ENCODE measurements at regions not wholly inside any gene's neighbourhood (a gene's known extent, or its start where the extent isn't known, plus 50 kb on each side); places are given as distances from the start of the nearest gene placed in this dataset.

DNA sequence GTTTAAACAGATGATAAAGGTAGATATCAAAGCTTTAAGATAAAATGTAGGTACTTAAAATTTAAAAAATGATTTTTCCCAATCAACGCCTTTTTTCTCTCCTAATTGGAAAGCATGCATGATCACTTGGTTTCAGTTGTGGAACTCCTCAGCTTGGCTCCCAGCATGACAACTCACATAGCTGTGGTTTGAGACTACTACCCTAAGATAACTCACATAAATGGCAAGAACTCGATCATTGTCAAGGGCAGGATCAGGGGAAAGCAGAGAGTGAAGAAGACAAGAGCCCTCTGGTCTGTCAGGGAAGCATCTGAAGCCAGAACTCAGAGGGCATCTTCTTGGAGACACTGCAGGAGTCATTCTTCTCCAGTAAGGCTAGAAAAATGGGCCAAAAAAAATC lies 516.7 kb downstream of the NTRK3 start:
- Histone ChIP-seq H3K4me1 (ENCODE audit: control insufficient read depth, insufficient read depth, low read length) (no peaks in the 10 kb centered on the region), H3K4me3 (ENCODE audit: low read depth, low read length) (no peak overlapping the region), H3K36me3 (ENCODE audit: control insufficient read depth in 2 of 2, insufficient read depth in 1 of 2, low read length in 2 of 2) (no peaks in the 10 kb centered on the region), H3K27ac (ENCODE audit: extremely low read depth, low read depth, low read length) (no peak overlapping the region), H3K9me3 (ENCODE audit: control insufficient read depth, insufficient read depth, low read depth, low read length) (no peaks in the 10 kb centered on the region)
- CTCF ChIA-PET = interaction anchor here (0.6 kb wide), 1 partner anchor 433 kb away, joined by 5 read pairs; no protein-coding TSS in a partner anchor
- TF ChIP-seq ZNF707 (tag by site-specific recombination; IDR thresholded peaks at IDR 0.05) = no peak
- TF ChIP-seq, protein P1, sequence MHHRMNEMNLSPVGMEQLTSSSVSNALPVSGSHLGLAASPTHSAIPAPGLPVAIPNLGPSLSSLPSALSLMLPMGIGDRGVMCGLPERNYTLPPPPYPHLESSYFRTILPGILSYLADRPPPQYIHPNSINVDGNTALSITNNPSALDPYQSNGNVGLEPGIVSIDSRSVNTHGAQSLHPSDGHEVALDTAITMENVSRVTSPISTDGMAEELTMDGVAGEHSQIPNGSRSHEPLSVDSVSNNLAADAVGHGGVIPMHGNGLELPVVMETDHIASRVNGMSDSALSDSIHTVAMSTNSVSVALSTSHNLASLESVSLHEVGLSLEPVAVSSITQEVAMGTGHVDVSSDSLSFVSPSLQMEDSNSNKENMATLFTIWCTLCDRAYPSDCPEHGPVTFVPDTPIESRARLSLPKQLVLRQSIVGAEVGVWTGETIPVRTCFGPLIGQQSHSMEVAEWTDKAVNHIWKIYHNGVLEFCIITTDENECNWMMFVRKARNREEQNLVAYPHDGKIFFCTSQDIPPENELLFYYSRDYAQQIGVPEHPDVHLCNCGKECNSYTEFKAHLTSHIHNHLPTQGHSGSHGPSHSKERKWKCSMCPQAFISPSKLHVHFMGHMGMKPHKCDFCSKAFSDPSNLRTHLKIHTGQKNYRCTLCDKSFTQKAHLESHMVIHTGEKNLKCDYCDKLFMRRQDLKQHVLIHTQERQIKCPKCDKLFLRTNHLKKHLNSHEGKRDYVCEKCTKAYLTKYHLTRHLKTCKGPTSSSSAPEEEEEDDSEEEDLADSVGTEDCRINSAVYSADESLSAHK (tag by site-specific recombination; IDR thresholded peaks at IDR 0.05) = no peak
- TF ChIP-seq MZF1 (tag by site-specific recombination; IDR thresholded peaks at IDR 0.05; ENCODE audit: borderline replicate concordance) = no peak
- TF ChIP-seq, protein P2, sequence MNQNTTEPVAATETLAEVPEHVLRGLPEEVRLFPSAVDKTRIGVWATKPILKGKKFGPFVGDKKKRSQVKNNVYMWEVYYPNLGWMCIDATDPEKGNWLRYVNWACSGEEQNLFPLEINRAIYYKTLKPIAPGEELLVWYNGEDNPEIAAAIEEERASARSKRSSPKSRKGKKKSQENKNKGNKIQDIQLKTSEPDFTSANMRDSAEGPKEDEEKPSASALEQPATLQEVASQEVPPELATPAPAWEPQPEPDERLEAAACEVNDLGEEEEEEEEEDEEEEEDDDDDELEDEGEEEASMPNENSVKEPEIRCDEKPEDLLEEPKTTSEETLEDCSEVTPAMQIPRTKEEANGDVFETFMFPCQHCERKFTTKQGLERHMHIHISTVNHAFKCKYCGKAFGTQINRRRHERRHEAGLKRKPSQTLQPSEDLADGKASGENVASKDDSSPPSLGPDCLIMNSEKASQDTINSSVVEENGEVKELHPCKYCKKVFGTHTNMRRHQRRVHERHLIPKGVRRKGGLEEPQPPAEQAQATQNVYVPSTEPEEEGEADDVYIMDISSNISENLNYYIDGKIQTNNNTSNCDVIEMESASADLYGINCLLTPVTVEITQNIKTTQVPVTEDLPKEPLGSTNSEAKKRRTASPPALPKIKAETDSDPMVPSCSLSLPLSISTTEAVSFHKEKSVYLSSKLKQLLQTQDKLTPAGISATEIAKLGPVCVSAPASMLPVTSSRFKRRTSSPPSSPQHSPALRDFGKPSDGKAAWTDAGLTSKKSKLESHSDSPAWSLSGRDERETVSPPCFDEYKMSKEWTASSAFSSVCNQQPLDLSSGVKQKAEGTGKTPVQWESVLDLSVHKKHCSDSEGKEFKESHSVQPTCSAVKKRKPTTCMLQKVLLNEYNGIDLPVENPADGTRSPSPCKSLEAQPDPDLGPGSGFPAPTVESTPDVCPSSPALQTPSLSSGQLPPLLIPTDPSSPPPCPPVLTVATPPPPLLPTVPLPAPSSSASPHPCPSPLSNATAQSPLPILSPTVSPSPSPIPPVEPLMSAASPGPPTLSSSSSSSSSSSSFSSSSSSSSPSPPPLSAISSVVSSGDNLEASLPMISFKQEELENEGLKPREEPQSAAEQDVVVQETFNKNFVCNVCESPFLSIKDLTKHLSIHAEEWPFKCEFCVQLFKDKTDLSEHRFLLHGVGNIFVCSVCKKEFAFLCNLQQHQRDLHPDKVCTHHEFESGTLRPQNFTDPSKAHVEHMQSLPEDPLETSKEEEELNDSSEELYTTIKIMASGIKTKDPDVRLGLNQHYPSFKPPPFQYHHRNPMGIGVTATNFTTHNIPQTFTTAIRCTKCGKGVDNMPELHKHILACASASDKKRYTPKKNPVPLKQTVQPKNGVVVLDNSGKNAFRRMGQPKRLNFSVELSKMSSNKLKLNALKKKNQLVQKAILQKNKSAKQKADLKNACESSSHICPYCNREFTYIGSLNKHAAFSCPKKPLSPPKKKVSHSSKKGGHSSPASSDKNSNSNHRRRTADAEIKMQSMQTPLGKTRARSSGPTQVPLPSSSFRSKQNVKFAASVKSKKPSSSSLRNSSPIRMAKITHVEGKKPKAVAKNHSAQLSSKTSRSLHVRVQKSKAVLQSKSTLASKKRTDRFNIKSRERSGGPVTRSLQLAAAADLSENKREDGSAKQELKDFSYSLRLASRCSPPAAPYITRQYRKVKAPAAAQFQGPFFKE (tag by site-specific recombination; IDR thresholded peaks at IDR 0.05; ENCODE audit: borderline replicate concordance) = no peak
- TF ChIP-seq ZNF624 (tag by site-specific recombination; IDR thresholded peaks at IDR 0.05) = no peak
- TF ChIP-seq ZBTB21 (tag by site-specific recombination; IDR thresholded peaks at IDR 0.05) = no peak
- TF ChIP-seq BCL11A (tag by site-specific recombination; IDR thresholded peaks at IDR 0.05; ENCODE audit: low read depth) = no peak
- no peak for TF ChIP-seq ZFP69B (tag by site-specific recombination; IDR thresholded peaks at IDR 0.05)
- TF ChIP-seq KLF8 (tag by site-specific recombination; IDR thresholded peaks at IDR 0.05) = no peak
- TF ChIP-seq ZNF791 (tag by site-specific recombination; IDR thresholded peaks at IDR 0.05) = no peak
- TF ChIP-seq ZNF623 (tag by site-specific recombination; IDR thresholded peaks at IDR 0.05) = no peak
- TF ChIP-seq, protein P3, sequence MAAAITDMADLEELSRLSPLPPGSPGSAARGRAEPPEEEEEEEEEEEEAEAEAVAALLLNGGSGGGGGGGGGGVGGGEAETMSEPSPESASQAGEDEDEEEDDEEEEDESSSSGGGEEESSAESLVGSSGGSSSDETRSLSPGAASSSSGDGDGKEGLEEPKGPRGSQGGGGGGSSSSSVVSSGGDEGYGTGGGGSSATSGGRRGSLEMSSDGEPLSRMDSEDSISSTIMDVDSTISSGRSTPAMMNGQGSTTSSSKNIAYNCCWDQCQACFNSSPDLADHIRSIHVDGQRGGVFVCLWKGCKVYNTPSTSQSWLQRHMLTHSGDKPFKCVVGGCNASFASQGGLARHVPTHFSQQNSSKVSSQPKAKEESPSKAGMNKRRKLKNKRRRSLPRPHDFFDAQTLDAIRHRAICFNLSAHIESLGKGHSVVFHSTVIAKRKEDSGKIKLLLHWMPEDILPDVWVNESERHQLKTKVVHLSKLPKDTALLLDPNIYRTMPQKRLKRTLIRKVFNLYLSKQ (tag by site-specific recombination; IDR thresholded peaks at IDR 0.05; ENCODE audit: borderline replicate concordance) = no peak
- no peak for TF ChIP-seq ZNF211 (tag by site-specific recombination; IDR thresholded peaks at IDR 0.05; ENCODE audit: low read depth)
- TF ChIP-seq ZNF416 (tag by site-specific recombination; IDR thresholded peaks at IDR 0.05) = no peak
- TF ChIP-seq ZNF24 (tag by site-specific recombination; IDR thresholded peaks at IDR 0.05) = no peak
- POLR2A ChIA-PET = no interaction called here

DNA sequence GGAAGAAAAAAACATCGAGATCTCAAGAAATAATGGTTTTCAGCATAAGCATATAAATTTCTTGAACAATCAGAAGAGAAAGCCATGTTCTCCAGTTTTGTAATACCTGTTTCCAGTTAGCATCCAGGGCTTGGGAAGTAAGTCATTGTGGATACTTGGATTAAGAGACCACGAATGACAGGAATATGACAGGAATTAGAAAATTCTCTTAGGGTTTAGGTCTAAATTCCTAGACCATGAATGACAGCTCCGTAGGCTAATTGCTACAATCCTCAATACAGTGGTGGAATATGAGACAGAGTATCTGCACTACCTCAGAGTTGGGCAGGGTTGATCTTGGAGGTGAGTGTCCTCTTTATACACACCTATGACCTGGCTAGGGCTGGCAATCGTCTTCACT lies 517.5 kb downstream of the NTRK3 start:
- Histone ChIP-seq H3K9me3 (ENCODE audit: control insufficient read depth, insufficient read depth, low read depth, low read length) (no peaks in the 10 kb centered on the region), H3K4me3 (ENCODE audit: low read depth, low read length) (no peak overlapping the region), H3K4me1 (ENCODE audit: control insufficient read depth, insufficient read depth, low read length) (no peaks in the 10 kb centered on the region), H3K36me3 (ENCODE audit: control insufficient read depth in 2 of 2, insufficient read depth in 1 of 2, low read length in 2 of 2) (no peaks in the 10 kb centered on the region), H3K27ac (ENCODE audit: extremely low read depth, low read depth, low read length) (no peak overlapping the region)
- ChIA-PET POLR2A (no interaction called here), CTCF (no interaction called here)
- TF ChIP-seq, protein P4, sequence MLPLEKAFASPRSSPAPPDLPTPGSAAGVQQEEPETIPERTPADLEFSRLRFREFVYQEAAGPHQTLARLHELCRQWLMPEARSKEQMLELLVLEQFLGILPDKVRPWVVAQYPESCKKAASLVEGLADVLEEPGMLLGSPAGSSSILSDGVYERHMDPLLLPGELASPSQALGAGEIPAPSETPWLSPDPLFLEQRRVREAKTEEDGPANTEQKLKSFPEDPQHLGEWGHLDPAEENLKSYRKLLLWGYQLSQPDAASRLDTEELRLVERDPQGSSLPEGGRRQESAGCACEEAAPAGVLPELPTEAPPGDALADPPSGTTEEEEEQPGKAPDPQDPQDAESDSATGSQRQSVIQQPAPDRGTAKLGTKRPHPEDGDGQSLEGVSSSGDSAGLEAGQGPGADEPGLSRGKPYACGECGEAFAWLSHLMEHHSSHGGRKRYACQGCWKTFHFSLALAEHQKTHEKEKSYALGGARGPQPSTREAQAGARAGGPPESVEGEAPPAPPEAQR (tag by site-specific recombination; IDR thresholded peaks at IDR 0.05) = no peak
- no peak for TF ChIP-seq ZNF677 (tag by site-specific recombination; IDR thresholded peaks at IDR 0.05)
- no peak for TF ChIP-seq ZNF239 (tag by site-specific recombination; IDR thresholded peaks at IDR 0.05)
- TF ChIP-seq, protein P5, sequence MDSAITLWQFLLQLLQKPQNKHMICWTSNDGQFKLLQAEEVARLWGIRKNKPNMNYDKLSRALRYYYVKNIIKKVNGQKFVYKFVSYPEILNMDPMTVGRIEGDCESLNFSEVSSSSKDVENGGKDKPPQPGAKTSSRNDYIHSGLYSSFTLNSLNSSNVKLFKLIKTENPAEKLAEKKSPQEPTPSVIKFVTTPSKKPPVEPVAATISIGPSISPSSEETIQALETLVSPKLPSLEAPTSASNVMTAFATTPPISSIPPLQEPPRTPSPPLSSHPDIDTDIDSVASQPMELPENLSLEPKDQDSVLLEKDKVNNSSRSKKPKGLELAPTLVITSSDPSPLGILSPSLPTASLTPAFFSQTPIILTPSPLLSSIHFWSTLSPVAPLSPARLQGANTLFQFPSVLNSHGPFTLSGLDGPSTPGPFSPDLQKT (IDR thresholded peaks at IDR 0.05; ENCODE audit: borderline replicate concordance, low read depth, low read length) = no peak
- no peak for TF ChIP-seq ZNF76 (tag by site-specific recombination; IDR thresholded peaks at IDR 0.05; ENCODE audit: borderline replicate concordance, low read depth)
- TF ChIP-seq ZNF10 (tag by site-specific recombination; IDR thresholded peaks at IDR 0.05) = no peak
- no peak for TF ChIP-seq BCL11A (tag by site-specific recombination; IDR thresholded peaks at IDR 0.05; ENCODE audit: low read depth)
- TF ChIP-seq, protein P6, sequence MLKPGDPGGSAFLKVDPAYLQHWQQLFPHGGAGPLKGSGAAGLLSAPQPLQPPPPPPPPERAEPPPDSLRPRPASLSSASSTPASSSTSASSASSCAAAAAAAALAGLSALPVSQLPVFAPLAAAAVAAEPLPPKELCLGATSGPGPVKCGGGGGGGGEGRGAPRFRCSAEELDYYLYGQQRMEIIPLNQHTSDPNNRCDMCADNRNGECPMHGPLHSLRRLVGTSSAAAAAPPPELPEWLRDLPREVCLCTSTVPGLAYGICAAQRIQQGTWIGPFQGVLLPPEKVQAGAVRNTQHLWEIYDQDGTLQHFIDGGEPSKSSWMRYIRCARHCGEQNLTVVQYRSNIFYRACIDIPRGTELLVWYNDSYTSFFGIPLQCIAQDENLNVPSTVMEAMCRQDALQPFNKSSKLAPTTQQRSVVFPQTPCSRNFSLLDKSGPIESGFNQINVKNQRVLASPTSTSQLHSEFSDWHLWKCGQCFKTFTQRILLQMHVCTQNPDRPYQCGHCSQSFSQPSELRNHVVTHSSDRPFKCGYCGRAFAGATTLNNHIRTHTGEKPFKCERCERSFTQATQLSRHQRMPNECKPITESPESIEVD (tag by site-specific recombination; IDR thresholded peaks at IDR 0.05) = no peak
